ENCODE measurements at regions not wholly inside any gene's neighbourhood (a gene's known extent, or its start where the extent isn't known, plus 50 kb on each side); places are given as distances from the start of the nearest gene placed in this dataset.
"Not testable (repeated sequence)": the region's sequence is repeated elsewhere in the genome, so short reads cannot be mapped to it uniquely, and the experiment has no call there.

DNA sequence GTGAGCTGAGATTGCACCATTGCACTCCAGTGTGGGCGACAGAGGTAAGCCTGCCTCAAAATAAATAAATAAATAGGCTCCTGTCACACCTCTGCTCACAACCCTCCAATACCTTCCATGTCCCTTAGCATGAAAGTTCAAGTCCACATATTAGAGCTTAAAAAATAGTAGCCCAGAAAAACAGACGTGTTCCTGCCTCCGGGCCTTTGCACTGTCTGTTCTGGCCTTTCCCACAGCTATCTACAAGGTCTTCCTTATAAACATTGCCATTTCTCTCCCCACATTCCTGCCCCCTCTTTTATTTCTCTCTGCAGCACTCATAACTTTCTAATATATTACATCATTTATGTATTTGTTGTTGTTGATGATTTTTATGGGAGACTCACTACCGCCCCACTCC is 85.6 kb upstream of the CASZ1 start:
- WGBS = 92% methylated on average over 4 of the region's 4 CpGs

DNA sequence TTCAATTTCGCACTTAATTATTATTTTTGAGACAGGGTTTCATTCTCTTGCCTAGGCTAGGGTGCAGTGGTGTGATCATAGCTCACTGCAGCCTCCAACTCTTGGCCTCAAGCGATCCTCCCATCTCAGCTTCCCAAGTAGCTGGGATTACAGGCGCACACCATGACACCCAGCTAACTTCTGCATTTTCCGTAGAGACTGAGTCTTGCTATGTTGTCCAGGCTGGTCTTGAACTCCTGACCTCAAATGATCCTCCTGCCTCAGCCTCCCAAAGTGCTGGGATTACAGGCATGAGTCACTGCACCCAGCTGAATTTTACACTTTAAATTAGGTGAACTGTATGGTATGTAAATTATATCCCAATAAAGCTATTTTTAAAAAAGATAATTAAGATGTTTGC is 90.6 kb upstream of the CASZ1 start:
- WGBS = 94% methylated on average over 4 of the region's 4 CpGs
- not testable (repeated sequence) for DNase-seq (ENCODE audit: low spot score); H3K9ac ChIP-seq (ENCODE audit: low read depth in 1 of 2, low read length in 2 of 2); H3K4me3 ChIP-seq (ENCODE audit: low read depth in 1 of 3, low read length in 3 of 3); H3K27me3 ChIP-seq (ENCODE audit: control insufficient read depth in 4 of 4, insufficient read depth in 4 of 4, low read length in 3 of 4); H3K9me3 ChIP-seq (ENCODE audit: control insufficient read depth in 4 of 4, low read length in 3 of 4); H3K27ac ChIP-seq (ENCODE audit: low read depth in 1 of 2, low read length in 2 of 2); H3K36me3 ChIP-seq (ENCODE audit: control insufficient read depth in 4 of 4, insufficient read depth in 3 of 4, low read depth in 1 of 4, low read length in 3 of 4); H3K4me1 ChIP-seq (ENCODE audit: control insufficient read depth in 4 of 4, insufficient read depth in 4 of 4, low read length in 3 of 4)

More for the DNA sequence above, 85.6 kb upstream of the CASZ1 start:
- Histone ChIP-seq H3K27ac (ENCODE audit: low read depth in 1 of 2, low read length in 2 of 2) (no peak overlapping the region), H3K27me3 (ENCODE audit: control insufficient read depth in 4 of 4, insufficient read depth in 4 of 4, low read length in 3 of 4) (no peaks in the 10 kb centered on the region), H3K4me3 (ENCODE audit: low read depth in 1 of 3, low read length in 3 of 3) (no peak overlapping the region), H3K36me3 (ENCODE audit: control insufficient read depth in 4 of 4, insufficient read depth in 3 of 4, low read depth in 1 of 4, low read length in 3 of 4) (no peaks in the 10 kb centered on the region), H3K4me1 (ENCODE audit: control insufficient read depth in 4 of 4, insufficient read depth in 4 of 4, low read length in 3 of 4) (no peaks in the 10 kb centered on the region), H3K9me3 (ENCODE audit: control insufficient read depth in 4 of 4, low read length in 3 of 4) (no peaks in the 10 kb centered on the region), H3K9ac (ENCODE audit: low read depth in 1 of 2, low read length in 2 of 2) (no peak overlapping the region)
- DNase-seq (ENCODE audit: low spot score) = no peak
- TF ChIP-seq HNF4A (conservative IDR thresholded peaks at IDR 0.05) = no peak
- TF ChIP-seq, protein P1, sequence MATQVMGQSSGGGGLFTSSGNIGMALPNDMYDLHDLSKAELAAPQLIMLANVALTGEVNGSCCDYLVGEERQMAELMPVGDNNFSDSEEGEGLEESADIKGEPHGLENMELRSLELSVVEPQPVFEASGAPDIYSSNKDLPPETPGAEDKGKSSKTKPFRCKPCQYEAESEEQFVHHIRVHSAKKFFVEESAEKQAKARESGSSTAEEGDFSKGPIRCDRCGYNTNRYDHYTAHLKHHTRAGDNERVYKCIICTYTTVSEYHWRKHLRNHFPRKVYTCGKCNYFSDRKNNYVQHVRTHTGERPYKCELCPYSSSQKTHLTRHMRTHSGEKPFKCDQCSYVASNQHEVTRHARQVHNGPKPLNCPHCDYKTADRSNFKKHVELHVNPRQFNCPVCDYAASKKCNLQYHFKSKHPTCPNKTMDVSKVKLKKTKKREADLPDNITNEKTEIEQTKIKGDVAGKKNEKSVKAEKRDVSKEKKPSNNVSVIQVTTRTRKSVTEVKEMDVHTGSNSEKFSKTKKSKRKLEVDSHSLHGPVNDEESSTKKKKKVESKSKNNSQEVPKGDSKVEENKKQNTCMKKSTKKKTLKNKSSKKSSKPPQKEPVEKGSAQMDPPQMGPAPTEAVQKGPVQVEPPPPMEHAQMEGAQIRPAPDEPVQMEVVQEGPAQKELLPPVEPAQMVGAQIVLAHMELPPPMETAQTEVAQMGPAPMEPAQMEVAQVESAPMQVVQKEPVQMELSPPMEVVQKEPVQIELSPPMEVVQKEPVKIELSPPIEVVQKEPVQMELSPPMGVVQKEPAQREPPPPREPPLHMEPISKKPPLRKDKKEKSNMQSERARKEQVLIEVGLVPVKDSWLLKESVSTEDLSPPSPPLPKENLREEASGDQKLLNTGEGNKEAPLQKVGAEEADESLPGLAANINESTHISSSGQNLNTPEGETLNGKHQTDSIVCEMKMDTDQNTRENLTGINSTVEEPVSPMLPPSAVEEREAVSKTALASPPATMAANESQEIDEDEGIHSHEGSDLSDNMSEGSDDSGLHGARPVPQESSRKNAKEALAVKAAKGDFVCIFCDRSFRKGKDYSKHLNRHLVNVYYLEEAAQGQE (IDR thresholded peaks at IDR 0.05) = no peak
- TF ChIP-seq TAF1 (conservative IDR thresholded peaks at IDR 0.05) = no peak
- no peak for TF ChIP-seq SP1 (IDR thresholded peaks at IDR 0.05)
- TF ChIP-seq FOXA2 (IDR thresholded peaks at IDR 0.05) = no peak
- TF ChIP-seq EGR1 (IDR thresholded peaks at IDR 0.05; ENCODE audit: low read depth in 2 of 2) = no peak
- TF ChIP-seq, protein P2, sequence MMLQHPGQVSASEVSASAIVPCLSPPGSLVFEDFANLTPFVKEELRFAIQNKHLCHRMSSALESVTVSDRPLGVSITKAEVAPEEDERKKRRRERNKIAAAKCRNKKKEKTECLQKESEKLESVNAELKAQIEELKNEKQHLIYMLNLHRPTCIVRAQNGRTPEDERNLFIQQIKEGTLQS (IDR thresholded peaks at IDR 0.05) = no peak
- no peak for TF ChIP-seq NR2F2 (IDR thresholded peaks at IDR 0.05)
- TF ChIP-seq, protein P3, sequence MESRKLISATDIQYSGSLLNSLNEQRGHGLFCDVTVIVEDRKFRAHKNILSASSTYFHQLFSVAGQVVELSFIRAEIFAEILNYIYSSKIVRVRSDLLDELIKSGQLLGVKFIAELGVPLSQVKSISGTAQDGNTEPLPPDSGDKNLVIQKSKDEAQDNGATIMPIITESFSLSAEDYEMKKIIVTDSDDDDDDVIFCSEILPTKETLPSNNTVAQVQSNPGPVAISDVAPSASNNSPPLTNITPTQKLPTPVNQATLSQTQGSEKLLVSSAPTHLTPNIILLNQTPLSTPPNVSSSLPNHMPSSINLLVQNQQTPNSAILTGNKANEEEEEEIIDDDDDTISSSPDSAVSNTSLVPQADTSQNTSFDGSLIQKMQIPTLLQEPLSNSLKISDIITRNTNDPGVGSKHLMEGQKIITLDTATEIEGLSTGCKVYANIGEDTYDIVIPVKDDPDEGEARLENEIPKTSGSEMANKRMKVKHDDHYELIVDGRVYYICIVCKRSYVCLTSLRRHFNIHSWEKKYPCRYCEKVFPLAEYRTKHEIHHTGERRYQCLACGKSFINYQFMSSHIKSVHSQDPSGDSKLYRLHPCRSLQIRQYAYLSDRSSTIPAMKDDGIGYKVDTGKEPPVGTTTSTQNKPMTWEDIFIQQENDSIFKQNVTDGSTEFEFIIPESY (IDR thresholded peaks at IDR 0.05) = no peak
- no peak for TF ChIP-seq RXRA (IDR thresholded peaks at IDR 0.05)
- no peak for TF ChIP-seq RAD21 (IDR thresholded peaks at IDR 0.05)
- TF ChIP-seq, protein P4, sequence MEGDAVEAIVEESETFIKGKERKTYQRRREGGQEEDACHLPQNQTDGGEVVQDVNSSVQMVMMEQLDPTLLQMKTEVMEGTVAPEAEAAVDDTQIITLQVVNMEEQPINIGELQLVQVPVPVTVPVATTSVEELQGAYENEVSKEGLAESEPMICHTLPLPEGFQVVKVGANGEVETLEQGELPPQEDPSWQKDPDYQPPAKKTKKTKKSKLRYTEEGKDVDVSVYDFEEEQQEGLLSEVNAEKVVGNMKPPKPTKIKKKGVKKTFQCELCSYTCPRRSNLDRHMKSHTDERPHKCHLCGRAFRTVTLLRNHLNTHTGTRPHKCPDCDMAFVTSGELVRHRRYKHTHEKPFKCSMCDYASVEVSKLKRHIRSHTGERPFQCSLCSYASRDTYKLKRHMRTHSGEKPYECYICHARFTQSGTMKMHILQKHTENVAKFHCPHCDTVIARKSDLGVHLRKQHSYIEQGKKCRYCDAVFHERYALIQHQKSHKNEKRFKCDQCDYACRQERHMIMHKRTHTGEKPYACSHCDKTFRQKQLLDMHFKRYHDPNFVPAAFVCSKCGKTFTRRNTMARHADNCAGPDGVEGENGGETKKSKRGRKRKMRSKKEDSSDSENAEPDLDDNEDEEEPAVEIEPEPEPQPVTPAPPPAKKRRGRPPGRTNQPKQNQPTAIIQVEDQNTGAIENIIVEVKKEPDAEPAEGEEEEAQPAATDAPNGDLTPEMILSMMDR (IDR thresholded peaks at IDR 0.05; ENCODE audit: low read depth, low read length, missing input control) = no peak
